ENCODE measurements at regions not wholly inside any gene's neighbourhood (a gene's known extent, or its start where the extent isn't known, plus 50 kb on each side); places are given as distances from the start of the nearest gene placed in this dataset.
"Not testable (repeated sequence)": the region's sequence is repeated elsewhere in the genome, so short reads cannot be mapped to it uniquely, and the experiment has no call there.

GRCh38 chr4:28267166-28267565 is 1406.5 kb downstream of the STIM2 start:
- DNase-seq = no peak
- TF ChIP-seq POLR2A (IDR thresholded peaks at IDR 0.05; ENCODE audit: low read length) (no peak), GATA1 (IDR thresholded peaks at IDR 0.05; ENCODE audit: low read depth, low read length) (no peak)

- no peak for TF ChIP-seq GATA1 (IDR thresholded peaks at IDR 0.05; ENCODE audit: low read depth, low read length)
- no peak for TF ChIP-seq POLR2A (IDR thresholded peaks at IDR 0.05; ENCODE audit: low read length)
- DNase-seq = no peak
These were observed 1408.8 kb downstream of the STIM2 start for GRCh38 chr4:28269426-28269825.

GRCh38 chr4:28277931-28278330 is 1417.3 kb downstream of the STIM2 start:
- TF ChIP-seq POLR2A (IDR thresholded peaks at IDR 0.05; ENCODE audit: low read length) (no peak), GATA1 (IDR thresholded peaks at IDR 0.05; ENCODE audit: low read depth, low read length) (no peak)
- DNase-seq = no peak

- TF ChIP-seq POLR2A (IDR thresholded peaks at IDR 0.05; ENCODE audit: low read length) = no peak
- no peak for TF ChIP-seq GATA1 (IDR thresholded peaks at IDR 0.05; ENCODE audit: low read depth, low read length)
- DNase-seq = no peak
These were observed 1418.0 kb downstream of the STIM2 start for GRCh38 chr4:28278676-28279075.

GRCh38 chr4:28279249-28279648 is 1418.6 kb downstream of the STIM2 start:
- no peak for DNase-seq

GRCh38 chr4:28286266-28286665 is 1425.6 kb downstream of the STIM2 start:
- DNase-seq = not testable (repeated sequence)

More at GRCh38 chr4:28279249-28279648, 1418.6 kb downstream of the STIM2 start:
- TF ChIP-seq POLR2A (IDR thresholded peaks at IDR 0.05; ENCODE audit: low read length) (no peak), GATA1 (IDR thresholded peaks at IDR 0.05; ENCODE audit: low read depth, low read length) (no peak)

GRCh38 chr4:28287831-28288233 is 1427.2 kb downstream of the STIM2 start:
- TF ChIP-seq POLR2A (IDR thresholded peaks at IDR 0.05; ENCODE audit: low read length) = no peak
- no peak for TF ChIP-seq GATA1 (IDR thresholded peaks at IDR 0.05; ENCODE audit: low read depth, low read length)
- no peak for DNase-seq

GRCh38 chr4:28296239-28296638 is 1435.6 kb downstream of the STIM2 start:
- no peak for TF ChIP-seq POLR2A (IDR thresholded peaks at IDR 0.05; ENCODE audit: low read length)
- no peak for TF ChIP-seq GATA1 (IDR thresholded peaks at IDR 0.05; ENCODE audit: low read depth, low read length)
- DNase-seq = no peak

GRCh38 chr4:28310926-28311325 is 1450.3 kb downstream of the STIM2 start:
- no peak for DNase-seq
- TF ChIP-seq POLR2A (IDR thresholded peaks at IDR 0.05; ENCODE audit: low read length) (no peak), GATA1 (IDR thresholded peaks at IDR 0.05; ENCODE audit: low read depth, low read length) (no peak)

GRCh38 chr4:28312497-28312896 is 1451.9 kb downstream of the STIM2 start:
- DNase-seq = not testable (repeated sequence)

GRCh38 chr4:28313729-28314713 is 1453.4 kb downstream of the STIM2 start:
- TF ChIP-seq GATA1 (IDR thresholded peaks at IDR 0.05; ENCODE audit: low read depth, low read length) (no peak), POLR2A (IDR thresholded peaks at IDR 0.05; ENCODE audit: low read length) (no peak)

GRCh38 chr4:28317221-28317620 is 1456.6 kb downstream of the STIM2 start:
- TF ChIP-seq GATA1 (IDR thresholded peaks at IDR 0.05; ENCODE audit: low read depth, low read length) (no peak), POLR2A (IDR thresholded peaks at IDR 0.05; ENCODE audit: low read length) (no peak)
- no peak for DNase-seq

More at GRCh38 chr4:28313729-28314713, 1453.4 kb downstream of the STIM2 start:
- DNase-seq = no peak

GRCh38 chr4:28334249-28334648 is 1473.6 kb downstream of the STIM2 start:
- TF ChIP-seq POLR2A (IDR thresholded peaks at IDR 0.05; ENCODE audit: low read length) (no peak), GATA1 (IDR thresholded peaks at IDR 0.05; ENCODE audit: low read depth, low read length) (no peak)
- DNase-seq = no peak

- TF ChIP-seq POLR2A (IDR thresholded peaks at IDR 0.05; ENCODE audit: low read length) = no peak
- TF ChIP-seq GATA1 (IDR thresholded peaks at IDR 0.05; ENCODE audit: low read depth, low read length) = no peak
- DNase-seq = no peak
These were observed 1481.1 kb downstream of the STIM2 start for GRCh38 chr4:28341784-28342183.

GRCh38 chr4:28350485-28350884 is 1489.8 kb downstream of the STIM2 start:
- DNase-seq = no peak
- TF ChIP-seq GATA1 (IDR thresholded peaks at IDR 0.05; ENCODE audit: low read depth, low read length) = no peak
- no peak for TF ChIP-seq POLR2A (IDR thresholded peaks at IDR 0.05; ENCODE audit: low read length)
